Stimulated activated CD4-positive, alpha-beta T cell treated with anti-CD3 and anti-CD28 coated beads, Interleukin-12 subunit alpha, Interleukin-12 subunit beta, amount 100 ng/mL, for 24 hours (primary cell): ENCODE measurements at regions not wholly inside any gene's neighbourhood (a gene's known extent, or its start where the extent isn't known, plus 50 kb on each side); places are given as distances from the start of the nearest gene placed in this dataset.
"Not testable (repeated sequence)": the region's sequence is repeated elsewhere in the genome, so short reads cannot be mapped to it uniquely, and the experiment has no call there.

Experiments used
- DNase-seq, 2 experiments: peaks; one replicate each; pipeline ENCODE4 v3.0.0-alpha.2; 2020; ENCODE audit warnings: low read depth in 2 of 2

DNA sequence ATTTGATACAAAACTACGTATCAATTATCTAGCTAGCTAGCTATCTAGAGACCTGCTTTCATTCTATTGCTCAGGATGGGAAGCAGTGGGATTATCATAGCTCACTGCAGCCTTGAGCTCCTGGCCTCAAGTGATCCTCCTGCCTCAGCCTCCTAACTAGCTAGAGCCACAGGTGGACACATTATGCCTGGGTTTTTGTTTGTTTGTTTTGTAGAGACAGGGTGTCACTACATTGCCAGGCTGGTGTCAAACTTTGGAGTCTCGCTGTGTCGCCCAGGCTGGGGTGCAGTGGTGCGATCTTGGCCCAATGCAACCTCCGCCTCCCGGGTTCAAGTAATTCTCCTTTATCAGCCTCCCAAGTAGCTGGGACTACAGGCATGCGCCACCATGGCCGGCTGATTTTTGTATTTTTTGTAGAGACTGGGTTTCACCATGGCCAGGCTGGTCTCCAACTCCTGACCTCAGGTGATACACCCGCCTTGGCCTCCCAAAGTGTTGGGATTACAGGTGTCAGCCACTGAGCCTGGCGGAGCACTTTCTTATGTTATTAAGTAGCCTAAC is 122.5 kb upstream of the FBXO28 start:
- not testable (repeated sequence) for DNase-seq

DNA sequence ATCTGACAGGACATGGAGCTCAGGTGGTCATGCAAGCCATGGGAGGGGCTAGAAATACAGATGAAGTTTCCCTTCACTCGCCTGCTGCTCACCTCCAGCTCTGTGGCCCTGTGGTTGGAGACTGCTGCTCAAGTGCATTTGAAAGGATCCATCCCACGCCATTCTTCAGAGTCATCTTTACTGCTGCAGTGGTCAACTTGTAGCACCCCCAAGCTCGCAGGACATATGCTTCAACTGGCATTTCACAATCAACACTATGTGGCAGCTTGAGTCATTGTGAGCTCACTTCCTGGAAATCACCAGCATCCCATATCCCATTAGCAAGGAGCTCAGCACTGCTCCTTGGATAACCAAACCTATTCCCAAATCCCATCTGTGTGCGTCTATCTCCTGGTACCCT is 116.2 kb upstream of the TP53BP2 start:
- not testable (repeated sequence) for DNase-seq

- DNase-seq = not testable (repeated sequence)
Observed at GRCh38 chr1:223952801-223953200, 107.1 kb upstream of the TP53BP2 start.

- DNase-seq = not testable (repeated sequence)
Observed at GRCh38 chr1:223951551-223951950, 105.8 kb upstream of the TP53BP2 start.

DNA sequence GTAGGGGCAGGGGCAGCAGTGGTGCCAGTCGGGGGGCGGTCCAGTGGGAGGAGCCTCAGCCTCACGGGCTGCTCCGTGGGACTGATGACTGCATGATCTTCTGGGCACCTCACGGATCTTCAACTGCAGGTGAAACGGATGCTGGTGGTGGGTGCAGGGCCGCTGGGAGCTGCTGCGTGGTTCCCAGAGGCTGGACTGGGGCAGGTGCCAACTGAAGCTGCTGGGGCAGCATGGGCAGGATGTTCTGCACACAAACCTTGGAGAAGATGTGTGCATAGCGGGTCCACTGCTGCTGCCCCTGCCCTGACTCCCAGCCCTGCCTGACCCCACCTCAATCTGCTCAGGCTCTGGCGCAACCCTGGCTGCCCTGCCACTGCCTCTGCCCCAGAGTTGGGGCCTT is 104.2 kb upstream of the TP53BP2 start:
- DNase-seq = not testable (repeated sequence)

DNA sequence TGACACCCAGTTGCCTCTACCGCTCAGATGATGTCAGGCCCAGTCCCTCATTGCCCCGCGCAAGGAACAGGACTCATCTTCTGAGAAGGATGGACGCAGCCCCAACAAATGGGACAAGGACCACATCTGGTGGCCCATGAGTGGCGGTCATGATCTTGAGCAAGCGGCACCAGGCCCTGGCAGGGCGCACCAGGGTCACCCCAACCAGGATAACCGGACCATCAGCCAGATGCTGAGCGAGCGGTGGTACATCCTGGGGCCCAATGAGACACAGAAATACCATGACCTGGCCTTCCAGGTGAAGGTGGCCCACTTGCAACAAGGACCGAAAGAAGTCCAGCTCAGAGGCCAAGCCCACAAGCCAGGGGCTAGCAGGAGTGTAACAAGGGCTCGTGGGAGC is 102.3 kb upstream of the TP53BP2 start:
- not testable (repeated sequence) for DNase-seq

DNA sequence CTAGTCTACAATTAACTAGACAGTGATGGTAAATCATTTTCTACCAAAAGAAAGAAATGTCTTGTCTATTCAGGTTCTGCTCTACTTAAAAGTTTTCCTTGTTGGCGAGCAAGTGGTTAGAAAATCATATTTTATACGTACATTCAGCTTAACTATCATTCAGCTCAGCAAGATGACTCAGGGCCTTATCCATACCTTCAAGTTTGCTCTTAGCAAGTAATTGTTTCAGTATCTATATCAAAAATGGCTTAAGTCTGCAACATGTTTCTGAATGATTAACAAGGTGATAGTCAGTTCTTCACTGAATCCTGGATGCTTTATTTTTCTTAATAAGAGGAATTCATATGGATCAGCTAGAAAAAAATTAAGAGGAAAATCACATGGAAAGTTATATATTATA is 90.8 kb upstream of the TP53BP2 start:
- not testable (repeated sequence) for DNase-seq

- DNase-seq = not testable (repeated sequence)
Observed at GRCh38 chr1:223931476-223931875, 85.7 kb upstream of the TP53BP2 start.

DNA sequence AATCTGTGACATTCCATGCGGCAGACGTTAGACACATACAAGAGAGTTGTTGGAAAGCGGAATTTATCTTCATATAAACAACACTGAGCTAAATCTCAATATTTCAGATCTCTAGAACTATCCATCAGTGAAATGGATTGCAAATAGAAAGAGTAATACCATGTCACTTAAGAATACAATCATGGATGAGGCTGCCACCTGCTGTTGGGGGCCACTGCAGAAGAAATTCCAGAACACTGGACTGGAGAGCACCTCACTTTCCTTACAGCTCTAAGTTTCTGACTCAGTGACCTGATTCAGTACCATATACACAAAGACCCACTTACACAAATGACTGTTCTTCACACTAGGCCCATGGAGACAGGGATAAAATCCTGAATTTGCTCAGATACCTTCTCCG is 75.1 kb upstream of the TP53BP2 start:
- peak in 1 of 2 experiments; percentile 4 for DNase-seq

- not testable (repeated sequence) for DNase-seq
Observed at GRCh38 chr1:223915476-223915875, 69.7 kb upstream of the TP53BP2 start.

- DNase-seq = not testable (repeated sequence)
Observed at GRCh38 chr1:223913715-223914114, 68.0 kb upstream of the TP53BP2 start.

GRCh38 chr1:223907943-223908587 is 62.3 kb upstream of the TP53BP2 start:
- not testable (repeated sequence) for DNase-seq

GRCh38 chr1:223903221-223903620 is 57.5 kb upstream of the TP53BP2 start:
- not testable (repeated sequence) for DNase-seq

DNA sequence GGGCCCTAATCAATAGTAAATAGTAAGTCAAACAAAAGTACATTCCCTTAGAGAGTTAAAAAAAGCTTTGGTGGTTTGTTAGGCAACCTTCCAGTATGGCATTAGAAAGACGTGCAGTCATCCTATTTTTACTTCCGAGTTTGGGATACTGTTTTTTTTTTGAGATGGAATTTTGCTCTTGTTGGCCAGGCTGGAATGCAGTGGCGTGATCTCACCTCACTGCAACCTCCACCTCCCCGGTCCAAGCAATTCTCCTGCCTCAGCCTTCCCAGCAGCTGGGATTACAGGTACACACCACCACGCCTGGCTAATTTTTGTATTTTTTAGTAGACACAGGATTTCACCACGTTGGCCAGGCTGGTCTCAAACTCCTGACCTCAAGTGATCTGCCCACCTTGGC is 54.0 kb upstream of the TP53BP2 start:
- not testable (repeated sequence) for DNase-seq

DNA sequence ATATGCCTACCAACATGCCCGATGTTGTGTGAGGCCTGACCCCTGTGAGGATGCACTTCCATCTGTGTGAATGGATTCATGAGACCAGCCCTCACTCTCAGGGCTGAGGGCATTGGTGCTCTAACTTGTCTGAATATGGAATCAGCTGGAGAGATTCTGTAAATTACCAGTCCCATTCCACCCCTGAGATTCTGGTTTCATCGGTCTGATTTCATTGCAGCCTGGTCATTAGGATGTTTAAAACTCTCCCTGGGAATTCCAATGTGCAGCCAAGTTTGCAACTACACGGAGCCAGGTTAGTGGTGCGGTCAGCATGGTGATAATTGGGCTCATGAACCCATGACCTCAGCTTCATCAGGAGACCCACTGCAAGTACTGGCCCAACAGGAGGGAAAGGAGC is 51.4 kb upstream of the TP53BP2 start:
- DNase-seq = not testable (repeated sequence)

GRCh38 chr1:223895950-223896349 is 50.2 kb upstream of the TP53BP2 start:
- DNase-seq = not testable (repeated sequence)
